Stimulated activated CD4-positive, alpha-beta T cell treated with anti-CD3 and anti-CD28 coated beads, Interleukin-2, amount 100 ng/mL, for 24 hours (primary cell): ENCODE measurements at regions not wholly inside any gene's neighbourhood (a gene's known extent, or its start where the extent isn't known, plus 50 kb on each side); places are given as distances from the start of the nearest gene placed in this dataset.

ENCODE experiments used
- DNase-seq, 2 donors: peaks; one replicate each; pipeline ENCODE4 v3.0.0-alpha.2; 2020

GRCh38 chr5:11955331-11955730 lies 51.1 kb upstream of the CTNND2 start:
- DNase-seq: no peak
